GM18519 (cell line): ENCODE measurements at regions not wholly inside any gene's neighbourhood (a gene's known extent, or its start where the extent isn't known, plus 50 kb on each side); places are given as distances from the start of the nearest gene placed in this dataset.

ENCODE experiments used
- ATAC-seq: cut with Tn5 transposase; IDR thresholded peaks from one replicate; pipeline ENCODE4 v1.9.1; 2021; ENCODE audit warnings: mild to moderate bottlenecking, moderate library complexity; ENCODE audit not compliant: unreplicated experiment, low FRiP score

DNA sequence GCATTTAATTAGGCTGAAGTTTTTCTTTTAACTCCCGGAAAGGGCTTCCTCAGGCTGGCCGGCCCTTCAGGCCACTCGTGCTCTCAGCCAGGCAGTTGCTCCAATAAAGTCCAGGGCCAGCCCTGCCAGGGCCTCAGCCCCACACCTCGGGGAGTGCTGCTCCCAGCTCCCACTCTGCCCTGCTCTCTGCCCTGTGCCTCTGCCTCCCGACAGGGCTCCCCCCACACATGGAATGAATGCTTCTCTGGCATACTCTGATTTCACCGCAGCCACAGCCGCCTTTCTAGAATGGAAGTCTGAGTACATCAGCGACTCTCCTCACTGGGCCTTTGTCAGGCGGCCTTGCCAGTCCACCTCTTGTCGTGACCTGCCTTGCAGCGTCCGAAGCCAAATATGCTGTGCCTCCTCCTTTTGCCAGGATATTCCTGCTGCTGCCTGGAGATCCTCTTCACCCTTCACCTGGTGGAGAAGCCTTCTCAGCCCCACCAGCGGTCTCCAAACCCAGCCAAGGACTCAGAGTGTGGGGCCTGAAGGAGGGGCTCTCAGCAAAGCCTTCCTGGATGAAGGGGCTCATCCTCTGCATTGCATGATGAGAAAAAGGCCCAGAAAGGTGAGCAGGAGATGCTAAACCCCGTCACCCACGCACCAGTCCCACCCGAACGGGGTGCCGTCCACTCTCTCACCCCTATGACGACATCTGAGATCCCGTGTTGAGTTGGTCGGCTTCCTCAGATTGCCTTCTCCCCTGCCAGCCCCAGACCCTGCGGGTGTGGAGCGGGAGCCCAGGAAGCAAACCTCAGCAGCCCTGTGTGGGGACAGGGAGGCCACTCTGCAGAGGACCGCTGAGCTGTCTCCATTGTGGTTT is 472.7 kb upstream of the HS6ST1 start:
- ATAC-seq, result no peak

DNA sequence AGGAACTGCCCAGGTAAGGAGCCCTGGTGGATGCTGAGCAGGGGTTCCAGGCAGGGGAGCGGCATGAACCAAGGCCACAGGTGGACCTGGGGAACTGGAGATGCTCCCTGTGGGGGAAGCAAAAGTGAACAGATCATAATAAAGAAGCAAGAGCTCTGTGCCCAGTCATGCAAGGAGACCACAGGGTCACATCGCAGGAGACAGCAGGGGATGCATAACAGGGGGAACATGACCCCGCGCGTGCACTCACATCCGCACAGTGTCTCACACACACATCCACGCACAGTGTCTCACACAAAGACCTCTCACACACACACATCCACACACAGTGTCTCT is 473.3 kb upstream of the HS6ST1 start:
- no peak for ATAC-seq

DNA sequence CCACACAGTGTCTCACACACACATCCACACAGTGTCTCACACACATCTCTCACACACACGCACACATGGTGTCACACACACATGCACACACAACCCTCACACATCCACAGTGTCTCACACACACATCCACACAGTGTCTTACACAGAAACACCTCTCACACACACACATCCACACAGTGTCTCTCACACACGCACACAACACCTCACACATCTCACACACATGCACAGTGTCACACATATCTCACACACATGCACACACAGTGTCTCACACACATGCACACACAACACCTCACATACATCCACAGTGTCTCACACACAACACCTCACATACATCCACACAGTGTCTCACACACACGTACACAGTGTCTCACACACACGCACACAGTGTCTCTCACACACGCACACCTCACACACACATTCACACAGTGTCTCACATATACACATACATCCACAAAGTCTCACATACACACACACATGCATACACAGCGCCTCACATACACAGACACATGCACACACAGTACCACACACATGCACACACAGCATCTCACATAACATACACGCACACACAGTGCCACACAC is 473.9 kb upstream of the HS6ST1 start:
- ATAC-seq, result no peak

DNA sequence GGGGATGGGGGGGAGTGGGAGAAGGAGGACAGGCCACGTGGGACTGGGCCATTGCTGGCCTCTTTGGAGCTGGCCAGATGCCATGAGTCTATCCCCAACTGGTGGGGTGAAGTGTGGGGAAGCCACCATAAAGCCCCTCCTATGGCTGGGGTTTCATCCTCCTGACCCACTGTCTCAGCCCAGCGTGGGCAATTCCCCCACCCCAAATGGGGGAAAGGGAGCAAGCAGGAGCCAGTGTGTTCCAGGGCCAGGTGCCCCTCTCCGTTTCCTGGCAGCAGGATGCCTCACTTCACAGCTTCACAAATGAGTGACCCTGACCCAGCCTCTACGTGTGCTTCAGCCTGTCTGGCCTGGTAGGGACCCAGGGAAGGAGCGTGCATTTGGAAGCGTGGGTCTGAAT is 474.7 kb upstream of the HS6ST1 start:
- ATAC-seq, result no peak

DNA sequence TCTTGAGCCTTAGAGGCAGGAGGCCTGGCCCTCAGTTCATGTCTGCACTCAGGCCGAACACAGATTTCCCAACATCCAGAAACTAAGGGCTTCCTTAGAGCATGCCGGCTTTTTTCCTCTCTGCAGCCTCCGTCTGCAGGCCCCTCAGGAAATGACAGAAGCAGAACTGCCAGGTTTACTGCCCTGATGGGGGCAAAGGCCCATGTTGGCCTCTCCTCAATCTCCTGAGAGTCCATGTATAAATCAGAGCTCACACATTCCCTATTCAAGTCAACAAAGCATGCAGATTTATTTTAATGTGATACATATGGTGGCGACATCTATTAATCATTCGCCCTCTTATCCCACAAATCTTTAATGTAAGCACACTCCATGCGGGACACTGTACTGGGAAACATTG is 475.6 kb upstream of the HS6ST1 start:
- ATAC-seq, result no peak

DNA sequence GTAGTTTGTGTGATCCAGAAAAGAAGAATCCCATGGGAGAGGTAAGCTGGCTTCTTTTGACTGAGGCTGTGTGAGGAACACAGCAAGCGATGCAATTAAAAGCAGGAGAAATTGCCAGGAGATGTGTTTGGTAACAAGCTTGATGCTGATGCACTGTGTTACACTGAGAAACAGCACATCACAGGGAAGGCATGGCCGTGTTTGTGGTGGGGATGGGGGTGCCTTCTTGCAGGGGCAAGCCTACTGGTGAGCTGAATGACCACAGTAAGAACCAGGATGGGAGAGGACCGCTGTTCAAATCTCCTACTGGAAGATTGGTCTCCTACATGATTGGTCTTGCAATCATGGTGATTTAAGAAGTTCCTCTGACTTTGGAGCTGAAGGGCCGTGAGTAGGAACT is 477.7 kb upstream of the HS6ST1 start:
- ATAC-seq, result no peak

DNA sequence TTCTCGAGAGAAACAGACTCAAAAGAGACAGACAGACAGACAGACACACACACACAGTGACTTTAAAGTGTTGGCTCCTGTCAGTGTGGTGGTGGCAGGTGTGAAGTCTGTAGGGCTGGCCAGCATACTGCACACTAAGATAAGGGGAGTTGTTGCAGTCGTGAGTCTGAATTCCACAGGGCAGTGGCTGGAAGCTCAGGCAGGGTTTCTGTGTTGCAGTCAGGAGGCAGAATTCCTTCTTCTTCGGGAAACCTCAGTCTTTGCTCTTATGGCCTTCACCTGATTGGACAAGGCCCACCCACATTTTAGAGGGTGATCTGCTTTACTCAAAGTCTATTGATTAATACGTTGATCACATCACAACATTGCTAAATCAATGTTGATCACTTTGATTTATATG is 478.4 kb upstream of the HS6ST1 start:
- ATAC-seq, result no peak

DNA sequence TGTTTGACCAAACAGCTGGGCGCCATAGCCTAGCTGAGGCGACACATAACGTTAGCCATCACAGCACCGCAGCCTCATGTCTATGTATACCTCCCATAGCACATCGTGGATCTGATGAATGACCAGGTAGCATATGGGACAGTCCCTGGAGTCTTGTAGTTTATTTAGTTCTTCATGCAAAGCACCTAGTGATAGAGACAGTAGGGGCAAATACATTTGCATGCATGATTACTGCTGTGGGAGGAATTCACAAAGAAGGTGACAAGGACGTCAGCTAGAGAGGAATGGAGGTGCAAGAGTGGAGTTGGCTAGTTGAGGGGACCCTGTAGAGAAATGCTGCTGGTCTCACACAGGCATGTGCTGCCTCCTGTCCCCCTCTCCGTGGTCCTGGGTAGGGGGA is 478.9 kb upstream of the HS6ST1 start:
- peak; percentile 43 for ATAC-seq

DNA sequence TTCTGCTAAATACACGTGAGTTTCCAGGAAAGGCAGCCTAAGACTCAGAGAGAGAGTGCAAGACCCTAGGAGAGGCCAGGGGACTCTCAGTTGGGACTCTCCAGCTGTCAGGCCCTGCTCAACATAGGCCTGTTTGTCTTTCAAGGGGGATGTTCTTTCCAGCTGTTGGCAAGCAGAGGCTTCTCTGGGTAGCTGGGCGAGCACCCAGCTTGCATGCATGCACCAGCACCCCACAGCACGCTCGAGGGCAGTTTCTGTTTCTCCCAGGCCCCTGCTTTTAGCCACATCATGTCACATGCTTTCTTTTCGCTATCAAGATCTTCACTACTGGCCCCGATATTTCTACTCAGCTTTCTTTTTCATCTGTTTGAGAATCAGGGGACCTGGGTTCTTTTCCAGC is 479.3 kb upstream of the HS6ST1 start:
- peak; percentile 67 for ATAC-seq

DNA sequence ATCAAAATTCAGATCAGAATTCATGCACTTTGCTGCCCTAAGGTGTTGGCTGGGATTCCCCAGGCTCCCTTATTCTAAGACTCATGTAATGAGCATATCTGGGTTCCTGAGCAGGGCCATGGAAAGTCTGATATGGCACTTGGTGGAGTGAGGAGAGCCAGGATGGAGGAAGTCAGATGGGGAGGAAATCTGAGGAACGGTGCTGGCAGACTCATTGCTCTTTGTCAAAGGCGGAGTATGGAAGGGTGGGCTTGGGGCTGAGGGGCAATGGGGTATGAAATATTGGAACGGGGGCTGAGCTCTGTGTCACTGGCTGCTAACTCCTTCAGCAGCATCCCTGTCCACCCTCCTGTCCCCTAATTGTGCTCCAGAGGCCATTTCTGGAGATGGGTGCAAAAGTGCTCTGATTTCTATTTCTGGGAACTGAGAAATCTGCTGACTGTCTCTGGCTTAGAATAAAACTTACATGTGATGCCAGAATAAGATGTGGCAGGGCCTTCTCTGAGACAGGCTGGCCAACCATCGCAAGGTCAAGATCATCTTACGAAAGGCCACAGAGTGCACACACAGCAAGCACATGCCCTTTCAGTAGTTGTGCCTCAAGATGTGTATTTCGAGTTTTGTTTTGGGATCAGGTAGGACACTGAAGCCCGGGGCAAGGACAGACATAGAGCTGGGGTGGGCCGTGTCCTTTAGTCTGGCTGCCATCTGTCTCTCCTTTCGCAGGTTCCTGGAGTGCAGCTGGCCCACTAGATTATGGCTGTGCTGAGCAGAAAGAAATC is 480.0 kb upstream of the HS6ST1 start:
- no peak for ATAC-seq

DNA sequence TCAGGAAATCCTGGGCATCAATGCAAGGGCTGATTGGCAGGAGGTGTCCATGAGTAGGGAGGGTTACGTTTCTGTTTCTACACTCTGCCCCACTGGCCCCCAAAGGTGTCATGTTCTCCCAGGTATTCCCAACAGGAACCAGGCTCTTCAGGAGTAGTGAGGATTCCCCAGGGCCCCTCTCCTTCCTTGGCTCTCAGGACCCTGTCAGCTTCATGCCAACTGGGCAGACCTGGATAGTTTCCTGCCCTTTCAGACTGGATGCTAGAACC is 480.6 kb upstream of the HS6ST1 start:
- ATAC-seq, result no peak

DNA sequence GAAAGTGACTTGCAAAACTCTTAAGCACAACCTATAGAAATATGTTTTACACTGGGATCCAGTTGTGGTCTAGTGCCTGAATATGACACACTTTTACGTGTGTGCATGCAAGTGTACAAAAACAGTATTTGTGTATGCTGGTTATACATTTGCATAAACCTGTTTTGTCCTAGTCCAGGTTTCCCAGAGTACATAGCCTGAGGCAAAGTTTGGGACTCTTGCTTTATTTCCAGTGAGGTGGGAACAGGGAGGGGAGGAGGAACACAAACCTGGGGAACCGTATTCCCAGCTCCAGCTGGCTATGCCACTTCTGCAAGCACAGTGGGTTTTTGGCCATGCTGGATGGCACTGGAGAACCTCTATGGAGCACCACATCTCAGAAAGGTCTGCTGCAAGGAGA is 481.1 kb upstream of the HS6ST1 start:
- ATAC-seq, result no peak

DNA sequence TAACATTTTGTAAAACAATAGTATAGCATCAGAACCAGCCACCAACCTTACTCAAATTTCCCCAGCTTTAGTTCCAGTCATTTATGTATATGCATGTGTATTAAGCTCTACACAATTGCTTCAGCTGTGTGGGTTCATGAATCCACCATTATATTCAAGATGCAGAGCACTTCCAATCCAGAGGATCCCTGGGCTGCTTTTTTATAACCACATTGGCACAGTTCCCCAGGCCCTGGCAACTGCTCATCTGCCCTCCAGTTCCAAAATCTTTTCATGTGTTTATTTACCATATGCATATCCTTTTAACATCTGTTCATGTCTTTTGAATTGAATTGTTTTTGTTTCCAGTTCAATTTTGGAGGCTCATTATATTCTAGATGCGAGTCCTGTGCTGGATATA is 482.9 kb upstream of the HS6ST1 start:
- ATAC-seq, result no peak

DNA sequence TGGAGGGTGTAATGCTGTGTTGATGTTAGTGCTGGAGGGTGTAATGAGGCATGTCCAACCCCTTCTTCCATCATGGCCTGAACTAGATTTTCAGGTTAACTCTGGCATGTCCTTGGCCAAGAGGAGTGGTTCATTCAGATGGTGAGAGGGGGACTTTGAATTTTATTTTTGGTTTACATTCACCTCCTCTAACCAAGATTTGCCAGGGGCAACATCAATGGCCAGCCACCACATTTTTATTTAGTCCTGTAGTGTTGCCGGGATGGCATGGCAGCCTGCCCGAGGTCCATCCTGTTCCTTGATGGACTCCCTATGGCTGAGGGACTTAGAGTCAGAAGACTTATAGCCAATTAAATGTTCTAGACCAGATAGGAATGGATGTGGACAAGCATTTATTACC is 484.6 kb upstream of the HS6ST1 start:
- no peak for ATAC-seq

DNA sequence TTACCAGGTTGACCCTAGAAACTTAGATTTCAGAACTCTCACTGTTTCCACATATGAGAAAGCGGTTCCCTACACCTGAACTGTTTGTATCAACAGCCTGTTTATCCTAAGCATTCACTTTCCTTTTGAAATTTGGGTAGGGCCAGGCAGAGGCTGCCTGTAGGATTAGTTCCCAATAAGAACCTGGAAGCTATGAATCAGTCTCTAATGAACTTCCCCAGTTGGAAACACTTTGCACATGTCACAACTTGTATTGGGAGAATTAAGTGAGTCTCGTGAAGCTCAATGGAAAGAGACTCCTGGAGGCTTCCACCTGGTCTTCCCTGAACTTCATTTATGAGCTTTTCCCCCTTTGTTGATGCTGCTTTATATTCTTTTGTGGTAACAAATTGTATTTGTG is 486.6 kb upstream of the HS6ST1 start:
- ATAC-seq, result no peak

DNA sequence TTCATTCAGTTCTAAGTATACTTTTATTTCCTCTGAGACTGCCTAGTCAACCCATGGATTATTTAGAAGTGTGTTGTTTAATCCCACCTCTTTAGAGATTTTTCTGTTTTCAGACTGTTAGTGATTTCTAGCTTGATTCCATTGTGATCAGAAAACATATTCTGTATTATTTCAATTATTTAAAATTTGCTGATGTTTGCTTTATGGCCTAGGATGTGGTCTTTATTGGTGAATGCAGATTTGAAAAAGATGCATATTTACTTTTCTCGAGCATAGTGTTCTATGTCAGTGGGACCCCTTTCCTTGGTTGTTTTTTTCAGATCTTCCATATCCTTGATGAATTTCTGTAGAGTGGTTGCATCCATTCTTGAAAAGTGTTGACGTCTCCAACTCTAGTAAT is 487.2 kb upstream of the HS6ST1 start:
- ATAC-seq, result no peak

DNA sequence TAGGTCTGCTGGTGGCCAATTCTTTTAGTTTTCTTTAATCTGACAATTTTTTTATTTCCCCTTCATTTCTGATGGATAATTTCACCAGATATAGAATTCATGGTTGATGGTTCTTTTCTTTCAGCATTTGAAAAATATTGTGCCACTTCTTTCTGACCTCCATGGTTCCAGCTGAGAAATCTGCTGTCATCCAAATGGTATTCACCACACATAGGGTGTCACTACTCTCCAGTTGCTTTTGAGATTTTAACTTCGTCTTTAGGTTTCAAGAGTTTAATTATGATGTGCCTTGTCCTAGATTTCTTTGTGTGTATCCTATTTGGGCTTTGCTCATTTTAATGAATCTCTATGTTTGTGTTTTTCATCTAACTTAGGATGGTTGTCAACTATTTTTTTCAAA is 488.6 kb upstream of the HS6ST1 start:
- ATAC-seq, result no peak

DNA sequence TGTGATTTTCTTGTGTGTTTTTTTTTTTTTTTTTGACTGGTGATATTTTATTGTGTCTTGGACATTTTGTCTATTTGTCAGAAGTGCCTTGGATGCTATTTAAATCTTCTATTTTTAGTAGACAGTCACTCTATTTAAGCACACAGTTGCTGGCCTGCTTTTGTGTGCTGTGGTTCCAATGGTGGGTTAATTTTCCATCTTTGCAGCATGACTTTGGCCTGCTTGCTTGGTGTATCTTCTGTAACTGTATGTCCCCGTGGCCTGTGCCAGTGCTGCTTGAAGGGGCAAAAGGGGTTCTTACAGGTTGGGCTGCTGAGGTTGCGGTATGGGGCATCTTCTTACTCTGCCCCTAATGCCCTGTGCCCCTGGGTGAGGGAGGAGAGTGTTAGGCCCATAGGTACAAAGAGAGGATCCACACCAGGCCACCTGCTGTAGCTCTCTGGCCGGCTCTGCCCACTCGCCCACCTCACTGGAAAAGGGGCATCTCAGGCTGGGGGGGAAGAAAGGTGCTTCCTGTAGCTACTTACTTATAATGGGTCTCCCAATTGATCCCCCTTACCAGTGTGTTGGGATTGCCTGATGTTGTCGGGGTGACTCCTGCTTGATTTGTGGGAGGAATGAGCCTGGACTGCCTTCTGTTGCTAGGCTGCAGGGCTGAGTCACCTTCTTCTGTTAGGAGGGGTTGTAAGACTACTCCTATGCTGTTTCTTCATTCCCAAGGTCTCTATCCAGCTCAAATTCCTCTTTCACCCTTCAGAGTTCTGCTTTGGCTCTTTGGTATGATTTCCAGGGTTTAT is 490.0 kb upstream of the HS6ST1 start:
- ATAC-seq, result no peak

DNA sequence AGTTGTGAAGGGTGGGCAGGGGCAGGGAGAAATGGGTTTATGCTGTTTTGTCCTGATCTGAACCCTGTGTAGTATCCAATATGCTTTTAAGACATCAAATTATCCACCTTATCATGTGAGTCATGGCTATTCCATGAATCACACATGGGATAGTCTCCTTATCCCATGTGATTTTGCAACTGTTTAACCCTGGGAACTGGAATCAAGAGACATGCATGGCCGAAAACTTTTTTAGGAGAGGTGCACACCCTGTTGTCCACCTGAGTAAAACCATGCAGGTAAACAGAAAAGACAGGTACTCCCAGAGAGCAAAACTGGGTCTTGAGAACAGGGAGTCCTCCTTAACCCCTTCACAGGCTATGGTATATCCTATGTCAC is 490.6 kb upstream of the HS6ST1 start:
- no peak for ATAC-seq

DNA sequence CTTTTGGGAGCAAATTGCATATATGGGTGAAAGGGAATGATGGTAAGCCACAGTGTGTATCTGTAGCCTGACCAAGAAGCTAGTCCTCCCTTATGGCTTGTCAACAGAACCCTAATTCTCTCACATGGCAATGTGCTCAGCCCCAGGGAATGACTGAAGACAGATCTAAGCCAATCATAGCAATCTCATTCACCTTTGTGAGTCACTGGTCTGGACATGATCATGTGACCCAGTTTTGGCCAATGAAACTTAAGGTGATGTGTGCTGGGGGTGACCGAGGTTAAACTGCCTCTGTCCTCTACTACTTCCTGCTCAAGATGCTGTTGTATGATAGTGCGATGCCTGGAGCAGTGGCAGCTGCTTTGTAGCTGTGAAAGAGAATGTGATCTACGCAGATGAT is 491.2 kb upstream of the HS6ST1 start:
- no peak for ATAC-seq

DNA sequence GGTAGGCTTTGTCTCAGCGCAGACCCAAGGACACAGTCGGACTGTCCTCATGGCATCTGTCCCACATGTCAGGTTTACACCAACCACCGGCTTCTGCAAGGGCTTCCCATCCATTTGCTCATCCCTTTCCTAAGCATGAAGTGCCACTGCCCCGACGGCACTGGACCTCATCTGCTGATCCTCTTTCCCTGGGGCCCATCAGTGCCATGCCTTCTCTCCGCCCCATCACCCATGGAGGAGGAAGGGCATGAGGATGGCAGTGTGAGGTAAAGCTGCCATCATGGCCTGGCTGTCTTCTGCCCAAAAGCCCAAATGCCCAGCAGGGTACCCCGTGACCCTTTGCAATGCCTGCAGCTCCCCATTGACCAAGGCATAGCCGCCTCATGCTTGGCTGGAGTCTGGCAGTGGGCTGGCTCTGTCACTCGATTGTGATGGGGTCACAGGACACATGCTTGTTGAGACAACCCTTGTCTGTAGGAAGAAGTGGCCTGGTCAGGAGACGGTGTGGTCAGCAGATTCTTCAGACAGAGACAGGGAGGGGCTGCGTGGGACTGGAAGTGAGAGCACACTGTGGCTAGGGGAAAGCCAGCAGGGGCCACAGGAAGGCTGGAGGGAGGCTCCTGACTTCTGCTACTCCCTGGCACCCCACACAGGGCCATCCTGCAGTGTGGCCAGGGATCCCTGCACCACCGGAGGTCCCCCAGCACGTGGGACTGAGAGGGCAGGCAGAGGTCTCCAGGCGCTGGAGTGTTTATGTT is 493.7 kb upstream of the HS6ST1 start:
- no peak for ATAC-seq
